ENCODE measurements at regions not wholly inside any gene's neighbourhood (a gene's known extent, or its start where the extent isn't known, plus 50 kb on each side); places are given as distances from the start of the nearest gene placed in this dataset.

DNA sequence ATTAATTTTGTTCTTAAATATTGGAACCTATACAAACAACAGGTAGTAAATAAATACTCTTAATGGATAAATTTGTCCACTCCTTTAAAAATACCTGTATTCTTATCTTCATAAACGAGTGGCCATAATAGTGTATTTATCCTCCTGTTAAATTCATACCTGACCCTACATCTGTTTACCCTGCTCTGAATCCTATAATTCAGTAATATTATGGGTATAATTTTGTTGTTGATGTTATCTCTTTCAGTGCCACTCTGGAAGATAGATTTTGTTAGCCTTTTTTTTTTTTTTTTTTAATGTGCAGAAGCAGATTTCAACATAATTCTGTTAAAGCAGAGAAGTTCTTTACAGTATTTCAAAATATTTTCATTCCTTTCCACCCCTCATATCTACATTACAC lies 1337.9 kb downstream of the PLA2G4A start:
- CTCF ChIA-PET: no interaction called here
- Mint-ChIP-seq H3K9me3 (peaks cover 2% of the 10 kb centered on the region), H3K27ac (no peak overlapping the region), H3K4me3 (no peak overlapping the region), H3K27me3 (no peaks in the 10 kb centered on the region), H3K4me1 (ENCODE audit: low read depth) (no peaks in the 10 kb centered on the region), H3K36me3 (ENCODE audit: low read depth) (no peaks in the 10 kb centered on the region)
- no peak overlapping the region for H3K27ac ChIP-seq (ENCODE audit: low read depth in 1 of 2, low read length in 2 of 2)
- H3K4me1 ChIP-seq (ENCODE audit: insufficient read depth, low read length): no peaks in the 10 kb centered on the region
- H3K4me3 ChIP-seq (ENCODE audit: low read length): no peak overlapping the region
- no peak for ATAC-seq (ENCODE audit: poor library complexity)
- TF ChIP-seq, protein P1, sequence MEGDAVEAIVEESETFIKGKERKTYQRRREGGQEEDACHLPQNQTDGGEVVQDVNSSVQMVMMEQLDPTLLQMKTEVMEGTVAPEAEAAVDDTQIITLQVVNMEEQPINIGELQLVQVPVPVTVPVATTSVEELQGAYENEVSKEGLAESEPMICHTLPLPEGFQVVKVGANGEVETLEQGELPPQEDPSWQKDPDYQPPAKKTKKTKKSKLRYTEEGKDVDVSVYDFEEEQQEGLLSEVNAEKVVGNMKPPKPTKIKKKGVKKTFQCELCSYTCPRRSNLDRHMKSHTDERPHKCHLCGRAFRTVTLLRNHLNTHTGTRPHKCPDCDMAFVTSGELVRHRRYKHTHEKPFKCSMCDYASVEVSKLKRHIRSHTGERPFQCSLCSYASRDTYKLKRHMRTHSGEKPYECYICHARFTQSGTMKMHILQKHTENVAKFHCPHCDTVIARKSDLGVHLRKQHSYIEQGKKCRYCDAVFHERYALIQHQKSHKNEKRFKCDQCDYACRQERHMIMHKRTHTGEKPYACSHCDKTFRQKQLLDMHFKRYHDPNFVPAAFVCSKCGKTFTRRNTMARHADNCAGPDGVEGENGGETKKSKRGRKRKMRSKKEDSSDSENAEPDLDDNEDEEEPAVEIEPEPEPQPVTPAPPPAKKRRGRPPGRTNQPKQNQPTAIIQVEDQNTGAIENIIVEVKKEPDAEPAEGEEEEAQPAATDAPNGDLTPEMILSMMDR (IDR thresholded peaks at IDR 0.05): no peak
- peaks cover 0 to 5% of the 10 kb centered on the region in 2 experiments for H3K9me3 ChIP-seq (ENCODE audit: control insufficient read depth in 1 of 2, insufficient read depth in 1 of 2, low read length in 2 of 2)
- no peaks in the 10 kb centered on the region for H3K36me3 ChIP-seq (ENCODE audit: insufficient read depth, low read length)
- intact Hi-C loops (cut with DNase I, micrococcal nuclease): no loop called here
- POLR2A ChIA-PET: no interaction called here
- no peaks in the 10 kb centered on the region for H3K27me3 ChIP-seq (ENCODE audit: control insufficient read depth in 1 of 2, insufficient read depth in 2 of 2, low read length in 2 of 2)
- no peak for DNase-seq

DNA sequence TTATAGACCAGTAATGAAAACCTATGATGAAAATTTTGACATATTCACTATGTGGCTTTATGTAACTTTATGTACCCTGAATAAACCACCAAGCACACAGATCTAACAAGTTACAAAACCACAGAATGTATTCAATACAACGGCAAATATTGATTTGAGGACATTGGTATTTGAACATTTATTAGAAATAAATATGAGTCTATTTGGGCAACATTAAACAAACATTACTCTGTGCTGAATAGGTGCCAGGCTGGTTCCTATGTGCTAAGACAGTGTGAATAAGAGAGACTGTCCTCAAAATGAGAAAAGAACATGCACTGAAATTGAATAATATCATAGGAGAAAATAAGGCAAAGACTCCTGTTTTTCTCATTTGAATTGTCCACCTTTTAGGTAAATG lies 1341.2 kb downstream of the PLA2G4A start:
- Histone ChIP-seq H3K4me3 (ENCODE audit: low read length) (no peak overlapping the region), H3K27ac (ENCODE audit: low read depth in 1 of 2, low read length in 2 of 2) (no peak overlapping the region), H3K4me1 (ENCODE audit: insufficient read depth, low read length) (no peaks in the 10 kb centered on the region), H3K27me3 (ENCODE audit: control insufficient read depth in 1 of 2, insufficient read depth in 2 of 2, low read length in 2 of 2) (no peaks in the 10 kb centered on the region), H3K9me3 (ENCODE audit: control insufficient read depth in 1 of 2, insufficient read depth in 1 of 2, low read length in 2 of 2) (no peaks in the 10 kb centered on the region), H3K36me3 (ENCODE audit: insufficient read depth, low read length) (no peaks in the 10 kb centered on the region)
- intact Hi-C loops (cut with DNase I, micrococcal nuclease): no loop called here
- TF ChIP-seq, protein P1 (IDR thresholded peaks at IDR 0.05): no peak
- Mint-ChIP-seq H3K27ac (no peak overlapping the region), H3K9me3 (peaks cover 2% of the 10 kb centered on the region), H3K4me1 (ENCODE audit: low read depth) (no peaks in the 10 kb centered on the region), H3K4me3 (no peak overlapping the region), H3K27me3 (no peaks in the 10 kb centered on the region), H3K36me3 (ENCODE audit: low read depth) (no peaks in the 10 kb centered on the region)
- ChIA-PET CTCF (no interaction called here), POLR2A (no interaction called here)
- no peak for DNase-seq
- ATAC-seq (ENCODE audit: poor library complexity): no peak

DNA sequence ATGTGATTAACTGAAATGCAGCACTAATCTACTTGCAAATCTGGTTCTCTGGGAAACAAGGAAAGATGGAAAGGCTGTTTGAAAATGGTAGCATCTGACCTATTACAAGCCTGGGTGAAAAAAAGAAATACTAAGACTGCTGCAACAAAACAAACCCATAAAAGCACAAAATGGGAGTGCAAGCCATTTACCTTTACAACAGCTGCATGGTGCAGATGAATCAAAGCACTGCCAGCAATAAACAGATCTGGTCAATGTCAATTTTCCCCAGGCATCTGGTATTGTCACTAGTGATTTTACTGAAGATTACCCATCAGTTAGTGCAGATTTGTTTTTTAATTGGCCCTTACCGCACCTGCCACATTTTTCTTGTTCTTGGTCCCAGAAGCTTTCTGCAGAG lies 1341.7 kb downstream of the PLA2G4A start:
- ATAC-seq (ENCODE audit: poor library complexity): no peak
- intact Hi-C loops (cut with DNase I, micrococcal nuclease): no loop called here

More for the DNA sequence above, 1341.7 kb downstream of the PLA2G4A start:
- no peak overlapping the region for H3K27ac Mint-ChIP-seq
- POLR2A ChIA-PET: no interaction called here
- H3K27me3 ChIP-seq (ENCODE audit: control insufficient read depth in 1 of 2, insufficient read depth in 2 of 2, low read length in 2 of 2): no peaks in the 10 kb centered on the region
- H3K36me3 ChIP-seq (ENCODE audit: insufficient read depth, low read length): no peaks in the 10 kb centered on the region
- CTCF ChIA-PET: no interaction called here
- no peak for DNase-seq
- H3K4me3 Mint-ChIP-seq: no peak overlapping the region
- TF ChIP-seq, protein P1 (IDR thresholded peaks at IDR 0.05): no peak
- no peaks in the 10 kb centered on the region for H3K27me3 Mint-ChIP-seq
- peaks cover 2% of the 10 kb centered on the region for H3K9me3 Mint-ChIP-seq
- H3K4me3 ChIP-seq (ENCODE audit: low read length): no peak overlapping the region
- H3K4me1 ChIP-seq (ENCODE audit: insufficient read depth, low read length): no peaks in the 10 kb centered on the region
- no peaks in the 10 kb centered on the region for H3K36me3 Mint-ChIP-seq (ENCODE audit: low read depth)
- H3K9me3 ChIP-seq (ENCODE audit: control insufficient read depth in 1 of 2, insufficient read depth in 1 of 2, low read length in 2 of 2): no peaks in the 10 kb centered on the region
- H3K27ac ChIP-seq (ENCODE audit: low read depth in 1 of 2, low read length in 2 of 2): no peak overlapping the region
- H3K4me1 Mint-ChIP-seq (ENCODE audit: low read depth): no peaks in the 10 kb centered on the region
